Neural progenitor cell (in vitro differentiated cells): ENCODE measurements at regions not wholly inside any gene's neighbourhood (a gene's known extent, or its start where the extent isn't known, plus 50 kb on each side); places are given as distances from the start of the nearest gene placed in this dataset.

Source experiments
- DNase-seq: peaks from one replicate; pipeline ENCODE4 v3.0.0-alpha.2; 2016; ENCODE audit warnings: low spot score
- H2AFZ ChIP-seq: fragments of 200-600 bp; sonication (generic); replicated peaks from 2 replicates; pipeline ENCODE4 v1.6.1; 2016; ENCODE audit warnings: antibody characterized with exemption
- H3F3A ChIP-seq: fragments of 200-600 bp; sonication (generic); 2 replicates; pipeline ENCODE4 v1.6.1; 2016; ENCODE audit warnings: antibody characterized with exemption, low read depth
- H3K27ac ChIP-seq: fragments of 200-600 bp; sonication (generic); 2 replicates; pipeline ENCODE4 v1.5.1; 2016; ENCODE audit warnings: mild to moderate bottlenecking
- H3K27me3 ChIP-seq: fragments of 200-600 bp; sonication (generic); 2 replicates; pipeline ENCODE4 v1.6.1; 2016; ENCODE audit warnings: mild to moderate bottlenecking, moderate library complexity
- H3K36me3 ChIP-seq: fragments of 200-600 bp; sonication (generic); 2 replicates; pipeline ENCODE4 v1.5.1; 2016
- H3K4me1 ChIP-seq: fragments of 200-600 bp; sonication (generic); 2 replicates; pipeline ENCODE4 v1.6.1; 2016; ENCODE audit warnings: mixed run types
- H3K4me2 ChIP-seq: fragments of 200-600 bp; sonication (generic); 2 replicates; pipeline ENCODE4 v1.6.1; 2016
- H3K4me3 ChIP-seq: fragments of 200-600 bp; sonication (generic); 2 replicates; pipeline ENCODE4 v1.5.1; 2016
- H3K79me2 ChIP-seq: fragments of 200-600 bp; sonication (generic); 2 replicates; pipeline ENCODE4 v1.6.1; 2016; ENCODE audit warnings: low read depth
- H3K9ac ChIP-seq: fragments of 200-600 bp; sonication (generic); 2 replicates; pipeline ENCODE4 v1.6.1; 2016
- H3K9me3 ChIP-seq: fragments of 200-600 bp; sonication (generic); 2 replicates; pipeline ENCODE4 v1.5.1; 2016; ENCODE audit warnings: low read depth
- H4K20me1 ChIP-seq: fragments of 200-600 bp; sonication (generic); 2 replicates; pipeline ENCODE4 v1.6.1; 2016; ENCODE audit warnings: low read depth
- H3K27ac Mint-ChIP-seq: 3 replicates; pipeline ENCODE4 v1.8.0; 2021; ENCODE audit warnings: mixed read lengths
- H3K27me3 Mint-ChIP-seq: 2 replicates; pipeline ENCODE4 v1.8.0; 2022; ENCODE audit warnings: low read depth, mild to moderate bottlenecking, inconsistent platforms, moderate library complexity, mixed read lengths; ENCODE audit not compliant: insufficient read depth
- H3K36me3 Mint-ChIP-seq: 3 replicates; pipeline ENCODE4 v1.8.0; 2021; ENCODE audit warnings: mixed read lengths
- H3K4me1 Mint-ChIP-seq: 3 replicates; pipeline ENCODE4 v1.8.0; 2021; ENCODE audit warnings: mixed read lengths
- H3K4me3 Mint-ChIP-seq: 3 replicates; pipeline ENCODE4 v1.8.0; 2021; ENCODE audit warnings: mild to moderate bottlenecking, moderate library complexity, mixed read lengths
- H3K9me3 Mint-ChIP-seq: 3 replicates; pipeline ENCODE4 v1.8.0; 2020; ENCODE audit warnings: mixed read lengths
- CTCF ChIP-seq: fragments of 200-600 bp; sonication (generic); IDR thresholded peaks from 2 replicates; pipeline ENCODE4 v1.5.1; 2017; ENCODE audit warnings: antibody characterized with exemption, mild to moderate bottlenecking
- EZH2 ChIP-seq: fragments of 200-600 bp; sonication (generic); IDR thresholded peaks from 2 replicates; pipeline ENCODE4 v1.6.1; 2017; ENCODE audit warnings: antibody characterized with exemption, mild to moderate bottlenecking, moderate library complexity
- EZH2phosphoT487 ChIP-seq: fragments of 200-600 bp; sonication (generic); IDR thresholded peaks from 2 replicates; pipeline ENCODE4 v1.6.1; 2017; ENCODE audit warnings: antibody characterized with exemption

GRCh38 chr7:25481891-25482290, 253.6 kb upstream of the NPVF start:
- no peaks in the 10 kb centered on the region for H4K20me1 ChIP-seq
- no peaks in the 10 kb centered on the region for H3F3A ChIP-seq
- no peaks in the 10 kb centered on the region for H3K27me3 Mint-ChIP-seq
- no peak for TF ChIP-seq CTCF
- TF ChIP-seq EZH2: no peak
- TF ChIP-seq EZH2phosphoT487: no peak
- peaks cover 4% of the 10 kb centered on the region for H3K4me1 Mint-ChIP-seq
- H3K4me1 ChIP-seq: no peaks in the 10 kb centered on the region
- H2AFZ ChIP-seq: no peak overlapping the region
- no peak overlapping the region for H3K4me3 ChIP-seq
- no peaks in the 10 kb centered on the region for H3K9me3 Mint-ChIP-seq
- H3K36me3 ChIP-seq: no peaks in the 10 kb centered on the region
- no peaks in the 10 kb centered on the region for H3K27me3 ChIP-seq
- no peak overlapping the region for H3K27ac ChIP-seq
- H3K9ac ChIP-seq: no peak overlapping the region
- H3K79me2 ChIP-seq: no peaks in the 10 kb centered on the region
- H3K4me3 Mint-ChIP-seq: no peak overlapping the region
- DNase-seq: no peak
- no peak overlapping the region for H3K27ac Mint-ChIP-seq
- no peak overlapping the region for H3K4me2 ChIP-seq
- H3K9me3 ChIP-seq: no peaks in the 10 kb centered on the region
- H3K36me3 Mint-ChIP-seq: no peaks in the 10 kb centered on the region

- H3K4me3 Mint-ChIP-seq: no peak overlapping the region
Observed at GRCh38 chr7:25482631-25483030, 254.3 kb upstream of the NPVF start.

GRCh38 chr7:25485026-25485425, 256.7 kb upstream of the NPVF start:
- no peaks in the 10 kb centered on the region for H3K36me3 ChIP-seq
- H3K79me2 ChIP-seq: no peaks in the 10 kb centered on the region
- no peaks in the 10 kb centered on the region for H3K4me1 ChIP-seq
- TF ChIP-seq EZH2: no peak
- TF ChIP-seq EZH2phosphoT487: no peak
- no peak for TF ChIP-seq CTCF
- no peaks in the 10 kb centered on the region for H3K27me3 ChIP-seq
- Mint-ChIP-seq H3K27me3 (peaks cover 2% of the 10 kb centered on the region), H3K4me3 (no peak overlapping the region), H3K4me1 (no peaks in the 10 kb centered on the region), H3K9me3 (peaks cover 2% of the 10 kb centered on the region), H3K27ac (no peak overlapping the region), H3K36me3 (no peaks in the 10 kb centered on the region)
- no peaks in the 10 kb centered on the region for H3K9me3 ChIP-seq
- H3K9ac ChIP-seq: no peak overlapping the region
- no peaks in the 10 kb centered on the region for H4K20me1 ChIP-seq
- H3K27ac ChIP-seq: no peak overlapping the region
- no peak for DNase-seq
- H3F3A ChIP-seq: no peaks in the 10 kb centered on the region
- no peak overlapping the region for H2AFZ ChIP-seq
- no peak overlapping the region for H3K4me2 ChIP-seq
- no peak overlapping the region for H3K4me3 ChIP-seq

More at GRCh38 chr7:25482631-25483030, 254.3 kb upstream of the NPVF start:
- Histone ChIP-seq H3K4me1 (no peaks in the 10 kb centered on the region), H3F3A (no peaks in the 10 kb centered on the region), H3K27ac (no peak overlapping the region), H3K27me3 (no peaks in the 10 kb centered on the region), H3K4me3 (no peak overlapping the region), H2AFZ (no peak overlapping the region), H3K9ac (no peak overlapping the region), H3K36me3 (no peaks in the 10 kb centered on the region), H3K4me2 (no peak overlapping the region), H3K9me3 (no peaks in the 10 kb centered on the region), H4K20me1 (no peaks in the 10 kb centered on the region), H3K79me2 (no peaks in the 10 kb centered on the region)
- H3K9me3 Mint-ChIP-seq: no peaks in the 10 kb centered on the region
- no peak overlapping the region for H3K27ac Mint-ChIP-seq
- H3K27me3 Mint-ChIP-seq: no peaks in the 10 kb centered on the region
- no peaks in the 10 kb centered on the region for H3K36me3 Mint-ChIP-seq
- TF ChIP-seq CTCF (no peak), EZH2 (no peak), EZH2phosphoT487 (no peak)
- DNase-seq: no peak
- H3K4me1 Mint-ChIP-seq: peaks cover 4% of the 10 kb centered on the region

GRCh38 chr7:25486656-25487055, 258.4 kb upstream of the NPVF start:
- peaks cover 2% of the 10 kb centered on the region for H3K9me3 Mint-ChIP-seq
- DNase-seq: no peak
- no peaks in the 10 kb centered on the region for H3K36me3 Mint-ChIP-seq
- Histone ChIP-seq H3K36me3 (no peaks in the 10 kb centered on the region), H3F3A (no peaks in the 10 kb centered on the region), H3K79me2 (no peaks in the 10 kb centered on the region), H3K4me2 (no peak overlapping the region), H3K27me3 (no peaks in the 10 kb centered on the region), H3K27ac (no peak overlapping the region), H3K9ac (no peak overlapping the region), H2AFZ (no peak overlapping the region), H3K9me3 (no peaks in the 10 kb centered on the region), H3K4me1 (no peaks in the 10 kb centered on the region), H4K20me1 (no peaks in the 10 kb centered on the region), H3K4me3 (no peak overlapping the region)
- no peaks in the 10 kb centered on the region for H3K4me1 Mint-ChIP-seq
- no peak overlapping the region for H3K27ac Mint-ChIP-seq
- no peak for TF ChIP-seq EZH2
- TF ChIP-seq CTCF: no peak
- H3K4me3 Mint-ChIP-seq: no peak overlapping the region
- peaks cover 2% of the 10 kb centered on the region for H3K27me3 Mint-ChIP-seq
